ENCODE measurements at regions not wholly inside any gene's neighbourhood (a gene's known extent, or its start where the extent isn't known, plus 50 kb on each side); places are given as distances from the start of the nearest gene placed in this dataset.
"Not testable (repeated sequence)": the region's sequence is repeated elsewhere in the genome, so short reads cannot be mapped to it uniquely, and the experiment has no call there.

DNA sequence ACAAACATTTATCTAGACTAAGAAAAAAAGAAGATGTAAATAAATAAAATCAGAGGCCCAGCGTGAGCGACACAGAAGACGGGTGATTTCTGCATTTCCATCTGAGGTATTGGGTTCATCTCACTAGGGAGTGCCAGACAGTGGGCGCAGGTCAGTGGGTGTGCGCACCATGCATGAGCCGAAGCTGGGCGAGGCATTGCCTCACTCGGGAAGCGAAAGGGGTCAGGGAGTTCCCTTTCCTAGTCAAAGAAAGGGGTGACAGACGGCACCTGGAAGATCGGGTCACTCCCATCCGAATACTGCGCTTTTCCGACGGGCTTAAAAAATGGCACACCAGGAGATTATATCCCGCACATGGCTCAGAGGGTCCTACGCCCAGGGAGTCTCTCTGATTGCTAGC, 79.5 kb upstream of the ABCD2 start:
- not testable (repeated sequence) for DNase-seq (ENCODE audit: low spot score); H3K36me3 ChIP-seq; H3K27me3 ChIP-seq; H3K4me3 ChIP-seq; H3K9me3 ChIP-seq; H3K27ac ChIP-seq; H3K4me1 ChIP-seq

- H3K36me3 ChIP-seq = no peaks in the 10 kb centered on the region
- H3K4me1 ChIP-seq = no peaks in the 10 kb centered on the region
- peaks cover 0 to 9% of the 10 kb centered on the region in 2 donors for H3K9me3 ChIP-seq
- DNase-seq (ENCODE audit: low spot score) = no peak
- no peaks in the 10 kb centered on the region for H3K27me3 ChIP-seq
- H3K4me3 ChIP-seq = no peak overlapping the region
- no peak overlapping the region for H3K27ac ChIP-seq
- TF ChIP-seq, protein P1, sequence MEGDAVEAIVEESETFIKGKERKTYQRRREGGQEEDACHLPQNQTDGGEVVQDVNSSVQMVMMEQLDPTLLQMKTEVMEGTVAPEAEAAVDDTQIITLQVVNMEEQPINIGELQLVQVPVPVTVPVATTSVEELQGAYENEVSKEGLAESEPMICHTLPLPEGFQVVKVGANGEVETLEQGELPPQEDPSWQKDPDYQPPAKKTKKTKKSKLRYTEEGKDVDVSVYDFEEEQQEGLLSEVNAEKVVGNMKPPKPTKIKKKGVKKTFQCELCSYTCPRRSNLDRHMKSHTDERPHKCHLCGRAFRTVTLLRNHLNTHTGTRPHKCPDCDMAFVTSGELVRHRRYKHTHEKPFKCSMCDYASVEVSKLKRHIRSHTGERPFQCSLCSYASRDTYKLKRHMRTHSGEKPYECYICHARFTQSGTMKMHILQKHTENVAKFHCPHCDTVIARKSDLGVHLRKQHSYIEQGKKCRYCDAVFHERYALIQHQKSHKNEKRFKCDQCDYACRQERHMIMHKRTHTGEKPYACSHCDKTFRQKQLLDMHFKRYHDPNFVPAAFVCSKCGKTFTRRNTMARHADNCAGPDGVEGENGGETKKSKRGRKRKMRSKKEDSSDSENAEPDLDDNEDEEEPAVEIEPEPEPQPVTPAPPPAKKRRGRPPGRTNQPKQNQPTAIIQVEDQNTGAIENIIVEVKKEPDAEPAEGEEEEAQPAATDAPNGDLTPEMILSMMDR (IDR thresholded peaks at IDR 0.05) = no peak
Observed at GRCh38 chr12:39697108-39697507, 77.5 kb upstream of the ABCD2 start.

DNA sequence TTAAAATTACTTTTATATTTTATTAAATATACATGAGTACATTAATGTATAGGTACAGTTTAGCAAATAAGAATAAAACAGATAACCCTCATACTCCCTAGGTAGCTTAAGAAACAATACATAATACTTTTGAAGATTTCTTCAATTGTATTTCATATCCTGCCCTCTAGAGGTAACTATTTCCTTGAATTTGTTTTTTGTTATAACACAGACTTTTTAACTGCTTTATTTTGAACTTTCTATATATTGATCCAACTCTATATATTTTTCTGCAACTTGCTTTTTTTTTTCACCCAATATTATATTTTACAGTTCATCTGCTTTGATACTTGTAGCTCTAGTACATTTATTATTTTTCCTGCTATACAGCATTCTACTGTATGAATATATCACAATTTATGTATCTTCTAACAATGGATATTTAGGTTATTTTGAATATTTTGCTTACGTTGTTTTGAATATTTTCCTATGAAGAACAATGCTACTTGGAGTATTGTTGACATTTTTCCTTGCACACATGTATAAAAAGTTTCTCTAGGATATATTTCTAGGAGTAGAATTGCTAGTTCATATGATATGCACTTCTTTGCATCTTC, 72.8 kb upstream of the ABCD2 start:
- no peaks in the 10 kb centered on the region for H3K27me3 ChIP-seq
- peaks cover 0 to 6% of the 10 kb centered on the region in 2 donors for H3K9me3 ChIP-seq
- TF ChIP-seq, protein P1 (IDR thresholded peaks at IDR 0.05) = peak in 1 of 2 donors; percentile 61
- H3K27ac ChIP-seq = no peak overlapping the region
- H3K4me3 ChIP-seq = no peak overlapping the region
- no peaks in the 10 kb centered on the region for H3K4me1 ChIP-seq
- no peaks in the 10 kb centered on the region for H3K36me3 ChIP-seq
- no peak for DNase-seq (ENCODE audit: low spot score)

DNA sequence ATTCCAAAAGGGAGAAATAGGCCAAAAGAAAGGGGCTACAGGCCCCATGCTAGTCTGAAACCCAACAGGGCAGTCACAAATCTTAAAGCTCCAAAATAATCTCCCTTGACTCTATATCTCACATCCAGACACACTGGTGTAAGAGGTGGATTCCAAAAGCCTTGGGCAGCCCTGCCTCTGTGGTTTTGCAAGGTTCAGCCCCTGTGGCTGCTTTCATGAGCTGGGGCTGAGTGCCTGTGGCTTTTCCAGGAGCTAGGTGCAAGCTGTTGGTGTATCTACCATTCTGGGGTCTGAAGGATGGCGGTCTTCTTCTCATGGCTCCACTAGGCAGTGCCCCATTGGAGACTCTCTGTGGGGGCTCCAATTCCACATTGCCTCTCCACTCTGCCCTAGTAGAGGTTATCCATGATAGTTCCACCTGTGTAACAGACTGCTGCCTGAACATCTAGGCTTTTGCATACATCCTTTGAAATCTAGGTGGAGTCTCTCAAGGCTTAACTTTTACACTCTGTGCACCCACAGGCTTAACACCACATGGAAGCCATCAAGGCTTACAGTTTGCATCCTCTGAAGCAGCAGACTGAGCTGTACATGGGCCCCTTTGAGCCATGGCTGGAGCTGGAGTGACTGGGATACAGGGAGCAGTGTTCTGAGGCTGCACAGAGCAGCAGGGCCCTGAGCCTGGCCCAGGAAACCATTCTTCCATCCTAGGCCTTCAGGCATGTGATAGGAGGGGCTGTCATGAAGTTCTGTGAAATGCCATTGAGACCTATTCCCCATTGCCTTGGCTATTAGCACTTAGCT, 66.5 kb upstream of the ABCD2 start:
- no peak for DNase-seq (ENCODE audit: low spot score)
- H3K36me3 ChIP-seq = no peaks in the 10 kb centered on the region
- TF ChIP-seq, protein P1 (IDR thresholded peaks at IDR 0.05) = no peak
- H3K9me3 ChIP-seq = no peaks in the 10 kb centered on the region
- H3K4me1 ChIP-seq = no peaks in the 10 kb centered on the region
- no peak overlapping the region for H3K27ac ChIP-seq
- H3K4me3 ChIP-seq = no peak overlapping the region
- H3K27me3 ChIP-seq = no peaks in the 10 kb centered on the region

- no peak overlapping the region for H3K4me3 ChIP-seq
Observed at GRCh38 chr12:39682689-39683477, 63.3 kb upstream of the ABCD2 start.

More at GRCh38 chr12:39682689-39683477, 63.3 kb upstream of the ABCD2 start:
- no peaks in the 10 kb centered on the region for H3K27me3 ChIP-seq
- no peak overlapping the region for H3K27ac ChIP-seq
- H3K4me1 ChIP-seq = no peaks in the 10 kb centered on the region
- H3K9me3 ChIP-seq = peaks cover 0 to 5% of the 10 kb centered on the region in 2 donors
- TF ChIP-seq, protein P1 (IDR thresholded peaks at IDR 0.05) = no peak
- no peaks in the 10 kb centered on the region for H3K36me3 ChIP-seq
- DNase-seq (ENCODE audit: low spot score) = no peak

Measured in right atrium auricular region (tissue), 2 donors.